Glomerular visceral epithelial cell (primary cell): ENCODE measurements at regions not wholly inside any gene's neighbourhood (a gene's known extent, or its start where the extent isn't known, plus 50 kb on each side); places are given as distances from the start of the nearest gene placed in this dataset.
"Not testable (repeated sequence)": the region's sequence is repeated elsewhere in the genome, so short reads cannot be mapped to it uniquely, and the experiment has no call there.

ENCODE experiments used
- DNase-seq: peaks from one replicate; pipeline ENCODE4 v3.0.0-alpha.2; 2016; ENCODE audit errors: extremely low spot score

DNA sequence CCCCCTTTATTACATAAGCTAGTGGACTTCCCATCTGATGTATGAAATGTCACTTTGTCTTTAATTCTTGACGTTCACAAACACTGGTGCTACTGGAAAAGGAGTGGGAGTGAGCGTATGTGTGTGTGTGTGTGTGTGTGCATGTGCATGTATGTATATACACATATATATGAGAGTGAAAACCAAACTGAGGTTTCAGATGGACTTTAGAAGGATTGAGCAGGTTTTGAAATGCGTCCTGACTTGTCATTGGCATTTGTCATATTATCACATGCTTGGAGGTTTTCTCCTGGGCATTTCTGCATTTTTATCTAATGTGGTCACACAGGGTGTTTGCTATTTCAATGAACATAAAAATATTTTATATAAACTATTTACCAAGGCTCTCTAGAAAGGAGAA lies 1085.9 kb downstream of the BCL11B start:
- no peak for DNase-seq

DNA sequence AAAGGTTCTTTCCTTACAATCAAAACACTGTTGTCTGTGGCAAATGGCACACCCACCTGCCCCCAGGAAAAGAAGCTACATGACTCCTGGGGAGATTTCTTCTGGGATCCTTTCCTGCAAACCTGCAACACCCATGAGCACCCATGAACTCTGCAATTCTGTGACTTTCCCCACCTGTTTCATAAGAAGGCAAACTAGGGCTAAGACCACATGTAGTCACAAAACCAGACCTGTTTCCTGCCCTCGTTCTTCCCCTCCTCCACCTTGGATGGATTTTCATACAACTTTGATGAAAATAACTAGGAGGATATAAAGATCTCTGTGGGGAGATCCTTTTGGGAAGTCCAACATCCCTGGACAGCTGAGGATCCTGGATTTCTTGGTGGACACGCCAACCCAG lies 1084.7 kb downstream of the BCL11B start:
- no peak for DNase-seq

DNA sequence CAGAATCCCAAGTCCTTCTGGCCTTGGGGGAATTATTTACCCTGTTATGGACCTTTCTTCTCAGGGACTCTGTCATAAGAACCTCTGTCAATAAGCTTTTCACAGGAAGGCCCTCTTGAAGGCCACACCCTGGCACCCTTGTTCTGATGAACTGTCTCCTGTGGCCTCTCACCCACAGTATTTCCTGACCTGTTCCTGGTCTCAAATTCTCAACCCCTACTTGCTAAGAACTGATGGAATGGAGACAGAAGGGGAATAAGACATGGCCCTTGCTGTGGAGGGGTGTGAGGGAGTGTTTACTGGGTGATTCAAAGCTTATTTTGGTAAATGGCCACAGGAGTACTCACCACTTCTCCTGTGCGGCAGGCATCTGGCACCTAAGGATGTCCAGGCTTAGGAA lies 1082.9 kb downstream of the BCL11B start:
- DNase-seq, result no peak

DNA sequence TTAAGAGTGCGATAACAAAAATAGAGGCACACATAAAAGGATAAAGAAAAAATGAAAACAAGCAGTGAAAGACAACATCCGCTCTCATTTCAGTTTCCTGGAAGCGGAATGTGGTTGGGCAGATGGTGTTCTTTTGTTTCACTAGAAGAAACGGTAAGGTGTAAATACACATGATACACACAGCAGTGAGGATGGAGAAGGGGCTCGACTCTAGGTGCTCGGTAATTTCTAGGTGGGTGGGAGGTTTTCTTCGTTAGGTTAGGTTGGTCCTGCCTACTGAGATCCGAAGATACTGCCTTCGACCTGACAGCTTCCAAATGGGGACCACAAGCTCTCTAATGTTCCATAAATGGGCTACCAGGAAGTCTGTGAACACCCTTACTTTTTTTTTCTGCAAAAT lies 1082.5 kb downstream of the BCL11B start:
- no peak for DNase-seq

DNA sequence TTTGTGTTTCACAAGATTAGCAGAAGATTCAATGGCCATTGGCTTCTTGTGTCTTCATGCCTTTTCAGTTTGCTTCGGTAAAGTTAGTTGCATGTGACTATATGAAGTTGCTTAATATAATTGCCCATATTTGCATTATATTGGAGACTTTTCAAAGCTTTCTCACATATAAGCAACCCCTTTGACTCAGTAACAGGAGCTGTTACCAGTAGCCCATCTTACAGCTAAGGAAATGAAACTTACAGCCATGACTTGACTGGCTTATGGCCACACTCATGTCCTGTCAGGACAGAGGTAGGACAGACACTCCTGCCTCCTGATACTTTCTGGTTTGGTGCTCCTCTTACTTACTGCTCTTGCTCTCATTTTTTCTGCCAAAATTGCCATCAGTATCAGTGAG lies 1082.1 kb downstream of the BCL11B start:
- DNase-seq, result no peak

DNA sequence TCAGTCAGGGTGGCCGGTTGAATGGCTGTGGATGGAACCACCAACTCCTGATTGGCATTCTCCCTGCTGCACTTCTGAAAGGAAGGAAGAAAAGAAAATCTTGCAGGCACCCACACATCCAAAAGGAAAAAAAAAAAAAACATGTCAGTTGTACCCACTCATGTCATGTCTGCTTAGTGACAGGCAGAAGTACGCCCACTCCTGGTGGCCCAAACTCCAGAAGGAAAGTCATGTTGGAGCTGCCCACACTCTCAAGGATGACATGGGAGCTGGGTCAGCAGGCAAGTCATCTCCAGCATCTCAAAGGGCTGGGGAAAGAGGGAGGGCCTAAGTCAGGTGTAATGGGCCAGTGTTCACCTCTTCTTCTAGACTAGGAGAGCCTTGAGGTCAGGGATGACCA lies 1079.1 kb downstream of the BCL11B start:
- no peak for DNase-seq

GRCh38 chr14:98194821-98195220 lies 1077.2 kb downstream of the BCL11B start:
- DNase-seq, result no peak

DNA sequence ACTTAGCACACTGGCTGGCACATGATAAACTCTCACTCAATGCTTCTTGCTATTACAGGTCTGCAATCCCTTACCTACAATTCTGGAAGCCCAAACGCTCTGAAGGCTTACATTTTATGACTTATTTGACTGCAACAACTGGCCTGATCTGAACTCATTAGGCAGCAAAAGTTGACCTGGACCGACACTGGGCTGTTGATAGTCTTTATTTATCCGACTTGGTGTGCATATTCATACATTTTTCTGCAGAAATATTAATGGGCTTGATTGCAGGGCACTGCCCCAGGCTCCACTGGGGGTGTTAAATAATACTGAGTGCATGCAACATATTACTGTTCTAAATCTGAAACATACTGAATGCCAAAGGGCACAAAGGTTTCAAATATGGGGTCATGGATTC lies 1076.7 kb downstream of the BCL11B start:
- no peak for DNase-seq

DNA sequence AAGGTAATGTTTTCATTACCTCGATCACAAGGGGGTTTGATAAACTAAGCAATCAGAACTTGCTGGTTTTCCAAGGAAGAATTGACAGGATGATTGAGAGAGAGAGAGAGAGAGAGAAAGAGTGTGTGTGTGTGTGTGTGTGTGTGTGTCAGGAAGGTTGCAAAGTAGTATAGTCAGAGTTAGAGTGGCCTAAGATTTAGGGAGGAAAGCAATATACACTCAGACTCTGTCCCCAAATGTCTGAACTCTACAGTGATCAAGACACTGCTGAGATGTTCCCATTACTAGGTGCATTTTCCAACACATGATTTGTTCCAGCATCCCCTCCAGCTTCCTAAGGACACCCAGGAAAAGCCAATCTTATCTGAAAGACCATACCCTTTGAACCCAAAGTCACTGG lies 1074.1 kb downstream of the BCL11B start:
- DNase-seq, result no peak

- DNase-seq, result no peak
These were observed 1073.6 kb downstream of the BCL11B start for GRCh38 chr14:98198385-98198784.

DNA sequence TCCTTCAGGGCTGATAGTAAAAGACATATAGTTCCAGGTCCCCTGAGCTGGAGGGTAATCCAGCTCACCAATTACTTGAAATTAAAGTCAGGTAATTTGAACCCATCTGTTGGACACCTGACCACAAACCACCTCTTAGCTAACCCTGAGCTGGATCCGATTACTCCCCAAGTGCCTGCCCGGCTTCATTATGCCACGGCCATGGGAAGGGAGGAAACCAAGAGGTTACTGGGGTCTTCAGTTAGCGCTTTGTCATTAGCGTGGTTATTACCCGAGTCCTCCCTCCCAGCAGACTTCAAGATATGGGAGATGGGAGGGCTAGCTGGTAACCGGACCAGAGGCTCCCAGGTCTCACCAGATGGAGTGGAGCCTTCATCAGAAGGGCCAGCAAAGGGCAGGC lies 1071.4 kb downstream of the BCL11B start:
- no peak for DNase-seq

- DNase-seq, result no peak
These were observed 1068.6 kb downstream of the BCL11B start for GRCh38 chr14:98203421-98203820.

DNA sequence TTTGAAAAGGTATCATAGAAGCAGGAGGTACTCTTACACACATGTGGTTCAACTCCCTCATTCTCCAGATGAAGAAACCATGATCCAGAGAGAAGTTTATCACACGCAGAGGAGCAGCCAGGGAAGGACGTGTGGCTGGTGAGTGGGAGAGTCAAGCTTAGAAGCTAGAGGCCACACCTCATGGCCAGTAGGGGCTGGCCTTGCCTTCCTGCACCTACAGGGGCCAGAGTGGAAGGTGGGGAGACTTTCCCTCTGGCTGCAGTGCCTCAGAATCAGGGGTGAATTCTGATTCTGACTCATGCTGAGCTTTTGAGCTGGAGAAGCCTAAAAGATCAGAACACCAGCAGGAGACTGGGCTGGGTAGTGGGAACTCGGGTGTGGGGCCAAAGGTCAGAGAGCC lies 1067.9 kb downstream of the BCL11B start:
- DNase-seq, result no peak

GRCh38 chr14:98207415-98207814 lies 1064.6 kb downstream of the BCL11B start:
- DNase-seq, result no peak

DNA sequence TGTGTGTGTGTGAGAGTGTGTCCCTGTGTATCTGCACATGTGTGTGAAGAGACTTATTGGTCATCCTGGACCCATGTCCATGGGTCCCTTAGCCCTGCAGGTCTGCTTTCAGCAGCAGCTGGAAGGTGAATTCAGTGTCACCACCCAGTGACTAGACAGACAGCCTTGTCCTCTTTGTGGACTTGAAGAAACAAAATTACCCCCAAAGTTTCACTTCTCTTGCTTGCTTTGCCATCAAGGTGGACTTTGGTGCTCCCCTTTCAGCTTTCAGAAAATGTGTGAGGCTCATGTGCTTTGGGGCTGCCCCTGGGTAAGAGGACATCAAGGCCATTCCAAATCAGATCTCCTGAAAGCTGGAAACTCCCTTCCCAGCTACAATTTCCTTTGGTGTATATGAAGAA lies 1063.8 kb downstream of the BCL11B start:
- DNase-seq, result no peak

GRCh38 chr14:98208943-98209342 lies 1063.1 kb downstream of the BCL11B start:
- no peak for DNase-seq

DNA sequence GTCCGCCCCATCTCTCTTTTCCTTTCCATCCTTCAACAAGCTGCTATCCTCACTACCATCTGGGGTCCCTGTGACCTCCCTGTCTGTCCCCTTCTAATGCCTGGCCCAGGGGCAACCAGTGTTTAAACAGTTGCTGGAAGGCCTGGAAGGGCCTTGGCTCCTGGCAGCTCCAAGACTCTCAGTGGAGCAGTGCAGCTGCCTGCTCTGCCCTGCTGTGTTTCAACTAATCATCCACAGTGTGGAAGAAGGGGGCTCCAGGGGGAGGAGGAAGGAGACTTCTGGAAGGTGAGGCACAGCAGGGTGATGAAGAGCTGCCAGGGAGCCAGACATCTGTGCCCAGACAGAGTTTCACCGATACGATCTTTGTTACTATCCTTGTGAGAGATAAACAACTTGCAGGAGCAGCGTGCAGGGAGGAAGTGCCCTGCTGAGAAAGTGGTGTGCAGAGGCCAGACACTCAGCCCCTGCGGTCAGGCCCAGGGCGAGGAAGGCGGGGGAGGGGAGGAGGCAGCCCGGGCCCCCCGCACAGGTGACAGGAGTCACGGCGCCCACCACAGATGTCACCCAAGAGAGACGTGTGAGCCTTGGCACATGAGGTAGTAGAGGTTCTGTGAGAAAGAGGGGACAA lies 1061.8 kb downstream of the BCL11B start:
- no peak for DNase-seq

- DNase-seq, result no peak
These were observed 1054.5 kb downstream of the BCL11B start for GRCh38 chr14:98217530-98217929.

DNA sequence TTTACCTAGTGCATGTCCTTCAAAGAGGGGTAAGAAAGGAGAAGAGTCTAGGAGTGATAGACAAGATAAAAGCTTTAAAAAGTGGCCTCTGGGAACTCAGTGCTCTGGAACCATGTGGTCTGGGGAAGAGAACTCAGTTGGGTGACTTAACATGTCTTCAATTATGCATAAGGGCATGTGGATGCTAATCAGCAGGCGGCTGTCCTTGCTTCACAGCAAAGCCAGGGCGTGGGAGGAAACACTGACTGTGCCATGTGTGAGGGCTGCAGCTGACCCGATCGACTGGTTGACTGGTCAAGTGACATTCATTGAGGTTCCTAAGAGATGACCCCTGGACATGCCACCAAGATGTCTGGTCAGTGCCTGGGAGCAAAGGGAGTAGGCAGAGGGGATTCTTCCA lies 1053.8 kb downstream of the BCL11B start:
- no peak for DNase-seq

GRCh38 chr14:98219638-98220037 lies 1052.4 kb downstream of the BCL11B start:
- DNase-seq, result no peak

DNA sequence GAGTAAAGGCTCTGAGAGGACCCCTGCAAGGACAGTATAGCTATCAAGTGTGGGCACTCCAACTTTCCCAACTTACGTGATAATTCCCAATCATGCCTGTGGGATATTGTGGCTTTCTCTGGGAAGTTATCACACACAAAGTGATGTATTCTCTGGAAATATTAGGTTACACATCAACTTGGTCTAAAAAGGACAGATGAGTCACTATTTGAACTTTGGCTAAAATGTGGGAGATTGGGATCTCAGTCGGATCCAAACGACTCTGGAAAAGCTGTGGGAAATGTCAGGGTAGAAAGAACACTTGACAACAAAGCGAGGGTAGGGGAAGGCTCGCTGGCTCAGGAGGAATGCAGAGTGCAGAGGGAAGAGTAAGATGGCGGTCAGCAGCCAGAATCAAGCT lies 1048.9 kb downstream of the BCL11B start:
- no peak for DNase-seq

GRCh38 chr14:98223710-98224109 lies 1048.3 kb downstream of the BCL11B start:
- DNase-seq, result not testable (repeated sequence)

- no peak for DNase-seq
These were observed 1045.6 kb downstream of the BCL11B start for GRCh38 chr14:98226411-98226810.

DNA sequence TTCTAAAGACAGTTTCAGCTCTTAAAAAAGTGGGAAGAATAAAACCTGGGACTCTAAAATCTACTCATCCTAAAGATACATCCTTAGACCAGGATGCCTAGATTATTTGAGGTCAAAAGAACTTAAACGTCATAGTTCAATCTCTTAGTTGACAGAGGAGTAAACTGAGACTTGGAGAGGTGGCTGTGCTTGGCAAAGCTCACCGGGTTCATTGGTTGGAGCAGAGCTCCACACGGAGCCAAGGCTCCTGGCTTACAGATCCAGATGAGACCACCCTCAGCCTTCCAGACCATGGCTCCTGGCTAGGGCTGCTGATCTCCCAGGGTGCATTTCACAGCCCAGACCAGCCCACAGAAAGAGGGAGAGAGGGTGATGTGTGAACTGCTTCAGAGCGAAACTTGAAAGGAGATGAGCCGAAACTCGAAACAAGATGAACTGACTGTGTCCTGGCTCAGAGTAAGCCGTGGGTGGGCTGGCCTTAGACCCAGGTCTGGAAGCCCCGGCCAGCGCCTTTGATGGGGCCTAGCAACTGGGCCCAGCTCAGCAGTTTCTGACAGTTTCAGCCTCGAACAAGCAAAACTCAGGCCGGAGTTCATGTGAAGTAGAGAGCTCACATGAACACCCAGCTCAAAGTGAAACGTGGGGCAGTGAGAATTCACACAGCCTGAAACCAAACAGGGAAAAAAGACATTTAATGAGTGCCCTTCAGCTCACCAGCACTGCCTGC lies 1044.8 kb downstream of the BCL11B start:
- no peak for DNase-seq
